Dendritic cell treated with granulocyte-macrophage colony-stimulating factor and Interleukin-4, amounts not matched to agents 40 ng/mL and 50 ng/mL, for 4 days (primary cell): ENCODE measurements at regions not wholly inside any gene's neighbourhood (a gene's known extent, or its start where the extent isn't known, plus 50 kb on each side); places are given as distances from the start of the nearest gene placed in this dataset.
A peak's percentile ranks its signal among the peaks of the same experiment; 100 is the strongest.

Experiments
- H3K27ac Mint-ChIP-seq: one replicate; pipeline ENCODE4 v1.8.0; 2022; ENCODE audit warnings: mild to moderate bottlenecking, mixed read lengths
- H3K27me3 Mint-ChIP-seq: one replicate; pipeline ENCODE4 v1.8.0; 2022; ENCODE audit warnings: mild to moderate bottlenecking, mixed read lengths
- H3K36me3 Mint-ChIP-seq: one replicate; pipeline ENCODE4 v1.8.0; 2022; ENCODE audit warnings: low read depth, mixed read lengths
- H3K4me1 Mint-ChIP-seq: one replicate; pipeline ENCODE4 v1.8.0; 2022; ENCODE audit warnings: low read depth, mixed read lengths
- H3K4me3 Mint-ChIP-seq: one replicate; pipeline ENCODE4 v1.8.0; 2022; ENCODE audit warnings: mild to moderate bottlenecking, moderate library complexity, mixed read lengths
- H3K9me3 Mint-ChIP-seq: one replicate; pipeline ENCODE4 v1.8.0; 2022; ENCODE audit warnings: mixed read lengths
- intact Hi-C: fragments of 100-400 bp; cut with micrococcal nuclease; formaldehyde crosslinking; loops from one replicate; pipeline ENCODE4 v1.15.0; 2022

DNA sequence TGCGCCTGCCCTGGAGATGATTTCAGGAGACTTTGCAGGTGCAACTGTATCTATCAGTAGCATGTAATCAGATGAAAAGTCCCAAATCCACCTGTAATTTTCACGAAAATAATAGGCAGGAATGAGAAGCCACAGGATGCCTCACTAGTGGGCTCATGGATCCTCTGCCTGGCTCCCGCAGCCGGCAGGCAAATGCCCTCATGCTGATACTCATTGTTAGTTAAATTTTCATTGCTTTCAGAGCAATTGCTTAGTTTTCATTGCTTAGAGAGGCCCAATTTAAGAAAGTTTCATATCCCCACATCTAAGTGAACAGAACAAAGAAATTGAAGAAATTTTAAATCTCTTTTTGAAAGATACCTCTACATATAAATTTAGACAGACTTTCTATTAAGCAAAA, 57.6 kb upstream of the CTDP1 start:
- Mint-ChIP-seq H3K4me3 (no peak overlapping the region), H3K27me3 (peaks cover 21% of the 10 kb centered on the region), H3K27ac (peak overlapping the region; percentile 43), H3K9me3 (no peaks in the 10 kb centered on the region), H3K4me1 (peaks cover 45% of the 10 kb centered on the region), H3K36me3 (no peaks in the 10 kb centered on the region)
- intact Hi-C loops: no loop called here

DNA sequence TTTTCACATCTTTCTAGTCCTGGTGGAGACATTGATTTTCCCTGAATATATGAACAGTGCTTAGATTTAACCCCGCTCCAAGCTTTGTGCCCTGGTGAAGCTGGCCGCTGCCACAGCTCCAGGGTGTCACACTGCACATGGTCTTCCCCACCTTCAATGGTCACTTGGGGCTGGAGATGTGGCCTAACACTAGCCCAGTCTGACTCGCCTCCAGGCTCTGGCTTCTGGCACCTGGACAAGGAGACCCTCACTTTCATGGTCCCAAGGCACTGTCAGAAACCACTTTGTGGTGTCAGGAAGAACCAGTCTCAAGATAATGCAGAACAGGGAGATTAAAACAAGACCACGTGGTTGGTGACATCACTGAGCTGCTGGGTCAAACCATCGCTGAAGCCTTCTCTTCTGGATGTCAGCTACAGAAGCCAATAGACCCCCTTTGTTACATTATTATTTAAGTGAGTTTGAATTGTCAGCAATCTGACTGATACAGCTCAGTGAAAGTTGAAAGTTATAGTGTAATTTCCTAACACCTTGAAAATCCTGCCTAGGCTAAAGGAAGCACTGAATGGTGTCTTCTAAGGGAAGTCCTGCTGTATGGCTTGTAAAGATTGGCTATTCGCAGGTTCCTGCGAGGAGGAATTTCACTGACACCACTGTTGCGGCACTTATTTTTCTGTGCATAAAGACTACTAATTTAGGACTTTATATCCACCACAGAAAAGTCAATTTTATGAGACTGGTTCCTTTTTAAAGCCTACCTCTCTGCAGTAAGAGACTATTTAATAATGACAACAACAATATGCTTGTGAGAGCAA, 55.0 kb upstream of the CTDP1 start:
- intact Hi-C loops: no loop called here
- Mint-ChIP-seq H3K4me1 (peaks cover 70% of the 10 kb centered on the region), H3K27ac (peak overlapping the region; percentile 96), H3K36me3 (no peaks in the 10 kb centered on the region), H3K4me3 (no peak overlapping the region), H3K27me3 (peaks cover 36% of the 10 kb centered on the region), H3K9me3 (no peaks in the 10 kb centered on the region)

GRCh38 chr18:79625195-79625923, 54.2 kb upstream of the CTDP1 start:
- Mint-ChIP-seq H3K4me1 (peaks cover 78% of the 10 kb centered on the region), H3K4me3 (peak overlapping the region; percentile 40), H3K36me3 (no peaks in the 10 kb centered on the region), H3K27ac (peak overlapping the region; percentile 96), H3K9me3 (no peaks in the 10 kb centered on the region), H3K27me3 (peaks cover 36% of the 10 kb centered on the region)
- intact Hi-C loops: no loop called here

- intact Hi-C loops: no loop called here
These were observed 53.6 kb upstream of the CTDP1 start for GRCh38 chr18:79625924-79626561.

GRCh38 chr18:79626905-79627749, 52.5 kb upstream of the CTDP1 start:
- H3K9me3 Mint-ChIP-seq: no peaks in the 10 kb centered on the region
- no peaks in the 10 kb centered on the region for H3K36me3 Mint-ChIP-seq
- H3K27me3 Mint-ChIP-seq: peaks cover 34% of the 10 kb centered on the region
- peak overlapping the region; percentile 96 for H3K27ac Mint-ChIP-seq
- intact Hi-C loops: no loop called here
- no peak overlapping the region for H3K4me3 Mint-ChIP-seq
- peaks cover 91% of the 10 kb centered on the region for H3K4me1 Mint-ChIP-seq

More at GRCh38 chr18:79625924-79626561, 53.6 kb upstream of the CTDP1 start:
- no peaks in the 10 kb centered on the region for H3K36me3 Mint-ChIP-seq
- H3K4me1 Mint-ChIP-seq: peaks cover 85% of the 10 kb centered on the region
- H3K9me3 Mint-ChIP-seq: no peaks in the 10 kb centered on the region
- peaks cover 35% of the 10 kb centered on the region for H3K27me3 Mint-ChIP-seq
- H3K27ac Mint-ChIP-seq: peak overlapping the region; percentile 96
- H3K4me3 Mint-ChIP-seq: peak overlapping the region; percentile 40

DNA sequence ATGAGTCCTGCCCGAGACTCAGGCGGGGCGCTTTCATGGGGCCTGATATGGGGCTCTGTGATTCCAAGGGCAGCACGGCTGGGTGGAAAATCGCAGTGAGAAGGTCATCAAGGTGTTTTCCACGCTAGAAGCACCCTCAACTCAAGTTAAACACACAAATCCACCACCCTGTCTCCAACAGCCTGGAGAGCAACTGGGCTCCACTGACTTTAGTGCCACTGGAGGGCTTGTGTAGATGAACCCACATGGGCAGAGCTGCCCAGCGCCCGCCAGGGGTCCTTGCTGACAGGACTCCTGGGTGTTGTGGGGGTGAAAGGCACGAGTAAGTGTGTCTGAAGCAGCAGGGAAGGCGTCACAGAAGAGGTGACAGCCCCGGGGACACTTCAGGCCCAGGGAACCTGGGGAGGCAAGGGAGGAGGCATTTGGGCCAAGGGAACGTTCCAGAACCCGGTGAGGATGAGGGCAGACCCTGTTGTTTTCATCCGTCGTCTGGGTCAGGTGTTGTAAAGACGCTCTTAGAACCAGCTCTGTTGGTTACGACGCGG, 51.8 kb upstream of the CTDP1 start:
- Mint-ChIP-seq H3K9me3 (no peaks in the 10 kb centered on the region), H3K4me1 (peaks cover 87% of the 10 kb centered on the region), H3K36me3 (no peaks in the 10 kb centered on the region), H3K27me3 (peaks cover 35% of the 10 kb centered on the region), H3K4me3 (no peak overlapping the region), H3K27ac (peak overlapping the region; percentile 96)
- intact Hi-C loops: no loop called here

DNA sequence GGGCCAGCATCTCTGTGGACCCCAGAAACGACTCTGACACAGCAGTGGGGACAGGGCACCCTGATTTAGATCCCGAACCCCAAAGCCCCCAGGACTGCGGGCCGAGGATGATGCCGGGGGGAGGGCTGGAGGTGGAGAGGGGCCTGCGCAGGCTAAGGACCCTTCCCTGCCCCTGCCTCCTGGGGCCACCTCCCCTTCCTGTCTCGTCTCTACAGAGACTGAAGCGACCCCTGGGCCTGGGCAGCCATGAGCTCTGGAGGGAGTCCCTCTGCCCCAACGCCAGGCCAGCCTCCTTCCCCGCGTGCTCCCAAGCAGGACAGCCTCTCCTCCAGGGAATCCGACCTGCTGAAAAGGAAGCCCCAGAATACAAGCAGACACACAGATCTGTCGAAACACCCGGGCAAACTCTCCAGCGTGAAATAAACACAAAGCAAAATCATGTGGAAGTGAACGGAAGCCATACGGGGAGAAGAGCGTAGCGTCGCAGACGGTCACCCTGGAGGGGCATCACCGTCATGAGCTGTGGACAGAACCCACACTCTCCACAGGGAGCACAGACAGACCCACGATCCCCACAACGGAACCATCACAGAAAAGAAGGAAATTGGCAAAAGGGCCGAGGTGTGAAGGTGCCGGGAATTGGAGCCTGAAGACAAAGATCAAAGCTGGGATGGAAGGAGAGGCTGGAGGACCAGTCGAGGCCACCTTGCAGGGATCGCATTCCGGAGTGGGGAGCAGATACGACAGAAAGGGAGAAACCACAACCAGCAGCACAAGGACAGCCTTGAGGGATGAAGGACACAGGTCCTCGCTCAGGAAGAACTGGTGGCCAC, 51.0 kb upstream of the CTDP1 start:
- Mint-ChIP-seq H3K9me3 (peaks cover 6% of the 10 kb centered on the region), H3K4me1 (peaks cover 79% of the 10 kb centered on the region), H3K27ac (peak overlapping the region; percentile 96), H3K36me3 (no peaks in the 10 kb centered on the region), H3K27me3 (peaks cover 35% of the 10 kb centered on the region), H3K4me3 (no peak overlapping the region)
- intact Hi-C loops: no loop called here

DNA sequence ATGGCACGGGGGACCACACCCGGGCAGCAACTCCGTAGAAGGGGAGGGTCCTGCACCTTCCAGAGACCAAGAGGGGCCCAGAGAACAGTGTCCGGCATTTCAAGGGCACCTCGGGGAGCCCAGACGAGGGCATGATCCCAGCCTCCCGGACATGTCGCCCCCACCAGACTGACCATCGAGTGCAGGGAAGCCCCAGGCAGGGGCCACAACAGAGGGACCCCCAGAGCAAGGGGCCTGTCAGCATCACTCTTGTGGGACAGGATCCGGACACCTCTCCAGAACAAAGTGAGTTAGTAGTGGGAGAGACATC, 50.4 kb upstream of the CTDP1 start:
- H3K4me1 Mint-ChIP-seq: peaks cover 75% of the 10 kb centered on the region
- peaks cover 11% of the 10 kb centered on the region for H3K9me3 Mint-ChIP-seq
- no peaks in the 10 kb centered on the region for H3K36me3 Mint-ChIP-seq
- H3K27me3 Mint-ChIP-seq: peaks cover 35% of the 10 kb centered on the region
- intact Hi-C loops: no loop called here
- no peak overlapping the region for H3K4me3 Mint-ChIP-seq
- peak overlapping the region; percentile 96 for H3K27ac Mint-ChIP-seq

GRCh38 chr18:79629606-79630005, 50.0 kb upstream of the CTDP1 start:
- intact Hi-C loops: no loop called here
- Mint-ChIP-seq H3K4me1 (peaks cover 75% of the 10 kb centered on the region), H3K27ac (peak overlapping the region; percentile 96), H3K27me3 (peaks cover 35% of the 10 kb centered on the region), H3K36me3 (no peaks in the 10 kb centered on the region), H3K9me3 (peaks cover 11% of the 10 kb centered on the region), H3K4me3 (no peak overlapping the region)
